Prostate gland (tissue), 2 donors: ENCODE measurements at regions not wholly inside any gene's neighbourhood (a gene's known extent, or its start where the extent isn't known, plus 50 kb on each side); places are given as distances from the start of the nearest gene placed in this dataset.

ENCODE experiments used
- CTCF ChIP-seq, 4 experiments: fragments of 200-600 bp in 2 of 4; fragments of 450-650 bp in 2 of 4; sonication (generic) in 2 of 4; IDR thresholded peaks; 1 replicate in 3 of 4; 2 replicates in 1 of 4; pipeline ENCODE4 v1.5.1; 2016 to 2019; ENCODE audit warnings: antibody characterized with exemption in 4 of 4, mild to moderate bottlenecking in 2 of 4, moderate library complexity in 2 of 4
- POLR2AphosphoS5 ChIP-seq: sonication (generic); formaldehyde crosslinking; IDR thresholded peaks from one replicate; pipeline ENCODE4 v1.6.1; 2017; ENCODE audit warnings: antibody characterized with exemption

- TF ChIP-seq POLR2AphosphoS5 = no peak
- TF ChIP-seq CTCF (IDR thresholded peaks at IDR 0.05) = no peak
Measured at GRCh38 chr10:29774475-29774874, 139.7 kb upstream of the SVIL start.
